Lower leg skin (tissue), 3 donors: ENCODE measurements at regions not wholly inside any gene's neighbourhood (a gene's known extent, or its start where the extent isn't known, plus 50 kb on each side); places are given as distances from the start of the nearest gene placed in this dataset.

ENCODE experiments used
- CTCF ChIP-seq, 3 donors: fragments of 450-650 bp; IDR thresholded peaks; one replicate each; pipeline ENCODE4 v1.5.1; 2016; ENCODE audit warnings: antibody characterized with exemption in 3 of 3, mild to moderate bottlenecking in 3 of 3, moderate library complexity in 2 of 3
- POLR2A ChIP-seq, 2 donors: fragments of 450-650 bp; IDR thresholded peaks; one replicate each; pipeline ENCODE4 v1.6.1; 2016 to 2017; ENCODE audit warnings: antibody characterized with exemption in 2 of 2, mild to moderate bottlenecking in 1 of 2, moderate library complexity in 1 of 2

GRCh38 chr14:54052696-54053385 lies 96.2 kb upstream of the BMP4 start:
- TF ChIP-seq CTCF (IDR thresholded peaks at IDR 0.05) (no peak), POLR2A (IDR thresholded peaks at IDR 0.05) (no peak)
